ENCODE measurements at regions not wholly inside any gene's neighbourhood (a gene's known extent, or its start where the extent isn't known, plus 50 kb on each side); places are given as distances from the start of the nearest gene placed in this dataset.

- H3K27me3 ChIP-seq = no peaks in the 10 kb centered on the region
- H3K4me1 ChIP-seq = peaks cover 0 to 18% (median 0%) of the 10 kb centered on the region in 3 donors
- no peak overlapping the region for H3K4me3 ChIP-seq
- ATAC-seq = peak; percentile 68
- 0% methylated on average over 3 of the region's 3 CpGs for WGBS, 2 donors (ENCODE audit: low coverage in 1 of 2)
- H3K27ac ChIP-seq = no peak overlapping the region
- no peak for TF ChIP-seq POLR2AphosphoS5 (IDR thresholded peaks at IDR 0.05)
- TF ChIP-seq, protein P1, sequence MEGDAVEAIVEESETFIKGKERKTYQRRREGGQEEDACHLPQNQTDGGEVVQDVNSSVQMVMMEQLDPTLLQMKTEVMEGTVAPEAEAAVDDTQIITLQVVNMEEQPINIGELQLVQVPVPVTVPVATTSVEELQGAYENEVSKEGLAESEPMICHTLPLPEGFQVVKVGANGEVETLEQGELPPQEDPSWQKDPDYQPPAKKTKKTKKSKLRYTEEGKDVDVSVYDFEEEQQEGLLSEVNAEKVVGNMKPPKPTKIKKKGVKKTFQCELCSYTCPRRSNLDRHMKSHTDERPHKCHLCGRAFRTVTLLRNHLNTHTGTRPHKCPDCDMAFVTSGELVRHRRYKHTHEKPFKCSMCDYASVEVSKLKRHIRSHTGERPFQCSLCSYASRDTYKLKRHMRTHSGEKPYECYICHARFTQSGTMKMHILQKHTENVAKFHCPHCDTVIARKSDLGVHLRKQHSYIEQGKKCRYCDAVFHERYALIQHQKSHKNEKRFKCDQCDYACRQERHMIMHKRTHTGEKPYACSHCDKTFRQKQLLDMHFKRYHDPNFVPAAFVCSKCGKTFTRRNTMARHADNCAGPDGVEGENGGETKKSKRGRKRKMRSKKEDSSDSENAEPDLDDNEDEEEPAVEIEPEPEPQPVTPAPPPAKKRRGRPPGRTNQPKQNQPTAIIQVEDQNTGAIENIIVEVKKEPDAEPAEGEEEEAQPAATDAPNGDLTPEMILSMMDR (IDR thresholded peaks at IDR 0.05) = peak; percentile 61 to 84 (median 67)
- no peak for TF ChIP-seq EP300 (IDR thresholded peaks at IDR 0.05)
- no peak for TF ChIP-seq POLR2A (IDR thresholded peaks at IDR 0.05)
- peaks cover 0 to 4% (median 0%) of the 10 kb centered on the region in 3 donors for H3K9me3 ChIP-seq
- H3K36me3 ChIP-seq = no peaks in the 10 kb centered on the region
These were observed 105.9 kb upstream of the C21orf91 start for GRCh38 chr21:17925000-17925610.

- TF ChIP-seq, protein P1 (IDR thresholded peaks at IDR 0.05) = no peak
- TF ChIP-seq EP300 (IDR thresholded peaks at IDR 0.05) = no peak
- no peak for TF ChIP-seq POLR2AphosphoS5 (IDR thresholded peaks at IDR 0.05)
- no peak for TF ChIP-seq POLR2A (IDR thresholded peaks at IDR 0.05)
- Histone ChIP-seq H3K4me1 (peaks cover 0 to 18% (median 0%) of the 10 kb centered on the region in 3 donors), H3K27ac (no peak overlapping the region), H3K27me3 (no peaks in the 10 kb centered on the region), H3K36me3 (no peaks in the 10 kb centered on the region), H3K4me3 (no peak overlapping the region), H3K9me3 (peaks cover 0 to 4% (median 0%) of the 10 kb centered on the region in 3 donors)
- ATAC-seq = peak; percentile 81
- WGBS, 2 donors (ENCODE audit: low coverage in 1 of 2) = 0 to 29% methylated on average over 1 to 2 of the region's 2 CpGs
These were observed 102.7 kb upstream of the C21orf91 start for GRCh38 chr21:17921579-17922530.

GRCh38 chr21:17915976-17916375 lies 96.8 kb upstream of the C21orf91 start:
- no peaks in the 10 kb centered on the region for H3K36me3 ChIP-seq
- 89 to 95% methylated on average over 2 to 3 of the region's 3 CpGs for WGBS, 2 donors (ENCODE audit: low coverage in 1 of 2)
- H3K9me3 ChIP-seq = peaks cover 0 to 3% (median 0%) of the 10 kb centered on the region in 3 donors
- ATAC-seq = no peak
- no peak for TF ChIP-seq EP300 (IDR thresholded peaks at IDR 0.05)
- no peak for TF ChIP-seq POLR2AphosphoS5 (IDR thresholded peaks at IDR 0.05)
- no peak for TF ChIP-seq POLR2A (IDR thresholded peaks at IDR 0.05)
- TF ChIP-seq, protein P1 (IDR thresholded peaks at IDR 0.05) = no peak
- H3K27me3 ChIP-seq = no peaks in the 10 kb centered on the region
- no peaks in the 10 kb centered on the region for H3K4me1 ChIP-seq
- H3K27ac ChIP-seq = no peak overlapping the region
- H3K4me3 ChIP-seq = no peak overlapping the region

GRCh38 chr21:17911628-17912027 lies 92.5 kb upstream of the C21orf91 start:
- H3K4me3 ChIP-seq = no peak overlapping the region
- TF ChIP-seq POLR2AphosphoS5 (IDR thresholded peaks at IDR 0.05) (no peak), POLR2A (IDR thresholded peaks at IDR 0.05) (no peak), EP300 (IDR thresholded peaks at IDR 0.05) (no peak)
- TF ChIP-seq, protein P1 (IDR thresholded peaks at IDR 0.05) = no peak
- H3K27ac ChIP-seq = no peak overlapping the region
- no peaks in the 10 kb centered on the region for H3K27me3 ChIP-seq
- H3K36me3 ChIP-seq = no peaks in the 10 kb centered on the region
- no peak for ATAC-seq
- WGBS, 2 donors (ENCODE audit: low coverage in 1 of 2) = 83 to 89% methylated on average over 3 of the region's 3 CpGs
- no peaks in the 10 kb centered on the region for H3K9me3 ChIP-seq
- H3K4me1 ChIP-seq = no peaks in the 10 kb centered on the region
